HCT116 (cell line): ENCODE measurements at regions not wholly inside any gene's neighbourhood (a gene's known extent, or its start where the extent isn't known, plus 50 kb on each side); places are given as distances from the start of the nearest gene placed in this dataset.

Experiments used
- ATAC-seq: fragments of 200-7000 bp; cut with Tn5 transposase; 2 replicates; pipeline ENCODE4 v1.9.1; 2020; ENCODE audit warnings: mild to moderate bottlenecking, moderate library complexity
- BruUV-seq: library from RNA; stranded (reverse); fragments of 400-500 nt; replicated peaks from 2 replicates; lab custom pipeline; 2021; lab: Mats Ljungman, UMichigan
- CTCF ChIA-PET: fragments of 300-600 bp; sonication (Branson Sonifier 250); formaldehyde crosslinking; loops from one replicate; lab custom pipeline; 2021; ENCODE audit warnings: antibody characterized with exemption; lab: Charles Lee
- POLR2A ChIA-PET: fragments of 300-600, 350-600 bp; sonication (Branson Sonifier 250); formaldehyde crosslinking; loops from one replicate; lab custom pipeline; 2021; ENCODE audit warnings: antibody characterized with exemption; lab: Charles Lee
- RAD21 ChIA-PET, 2 experiments: fragments of 300-600 bp; sonication (Branson Sonifier 250); formaldehyde crosslinking; loops; one replicate each; lab custom pipeline; 2023; ENCODE audit warnings: low total read pairs in 2 of 2; ENCODE audit not compliant: uncharacterized antibody in 2 of 2, unreplicated experiment in 2 of 2, low non-redundant PET in 1 of 2; lab: Charles Lee
- DNase-seq: peaks from one replicate; pipeline ENCODE4 v3.0.0-alpha.2; 2010; ENCODE audit warnings: low read depth, low spot score
- H2AFZ ChIP-seq: fragments of 200-600 bp; shearing (Covaris generic), sonication (generic); 2 replicates; pipeline ENCODE4 v1.6.1; 2017; ENCODE audit warnings: low read depth, mixed run types, mixed read lengths, antibody characterized with exemption, low read length; ENCODE audit not compliant: poor library complexity, severe bottlenecking
- H3K27ac ChIP-seq: 2 replicates; pipeline ENCODE4 v1.5.1; 2012; ENCODE audit warnings: low read depth, low read length
- H3K27me3 ChIP-seq: fragments of 200-600 bp; sonication (generic); 2 replicates; pipeline ENCODE4 v1.6.1; 2016; ENCODE audit warnings: mixed run types, low read length, mixed read lengths; ENCODE audit not compliant: insufficient read depth
- H3K36me3 ChIP-seq, 2 experiments: fragments of 200-500 bp in 1 of 2; fragments of 200-600 bp in 1 of 2; sonication (Bioruptor generic) in 1 of 2; sonication (generic) in 1 of 2; 2 replicates each; pipeline versions ENCODE4 v1.5.1 to v1.6.1; 2014 to 2016; ENCODE audit warnings: low read length in 2 of 2, inconsistent platforms in 1 of 2, mixed read lengths in 1 of 2, mixed run types in 1 of 2; ENCODE audit not compliant: insufficient read depth in 2 of 2, control insufficient read depth in 1 of 2
- H3K4me1 ChIP-seq, 2 experiments: fragments of 200-600 bp in 1 of 2; sonication (generic) in 1 of 2; 2 replicates each; pipeline versions ENCODE4 v1.5.1 to v1.6.1; 2012 to 2017; ENCODE audit warnings: low read length in 2 of 2, inconsistent platforms in 1 of 2, mild to moderate bottlenecking in 1 of 2, mixed read lengths in 1 of 2, mixed run types in 1 of 2, moderate library complexity in 1 of 2; ENCODE audit not compliant: insufficient read depth in 2 of 2, control insufficient read depth in 1 of 2
- H3K4me2 ChIP-seq: fragments of 200-600 bp; sonication (generic); 2 replicates; pipeline ENCODE4 v1.6.1; 2017; ENCODE audit warnings: mixed run types, low read length, mixed read lengths
- H3K4me3 ChIP-seq, 2 experiments: fragments of 200-600 bp in 1 of 2; sonication (generic) in 1 of 2; replicated peaks in 1 of 2; 2 replicates each; pipeline ENCODE4 v1.5.1; 2011 to 2016; ENCODE audit warnings: low read length in 2 of 2, control low read depth in 1 of 2, low read depth in 1 of 2, mild to moderate bottlenecking in 1 of 2, mixed read lengths in 1 of 2, mixed run types in 1 of 2
- H3K79me2 ChIP-seq: fragments of 200-600 bp; sonication (generic); 2 replicates; pipeline ENCODE4 v1.6.1; 2017; ENCODE audit warnings: mild to moderate bottlenecking, mixed run types, low read length, moderate library complexity, mixed read lengths; ENCODE audit not compliant: insufficient read depth
- H3K9ac ChIP-seq: fragments of 200-600 bp; sonication (generic); 2 replicates; pipeline ENCODE4 v1.6.1; 2016; ENCODE audit warnings: low read length, mixed read lengths
- H3K9me2 ChIP-seq: fragments of 200-600 bp; sonication (generic), shearing (Covaris generic); 2 replicates; pipeline ENCODE4 v1.6.1; 2017; ENCODE audit warnings: mixed run types, mild to moderate bottlenecking, moderate library complexity; ENCODE audit not compliant: insufficient read depth
- H3K9me3 ChIP-seq, 2 experiments: fragments of 200-500 bp in 1 of 2; fragments of 200-600 bp in 1 of 2; sonication (Bioruptor generic) in 1 of 2; sonication (generic) in 1 of 2; 2 replicates each; pipeline ENCODE4 v1.6.1; 2014 to 2017; ENCODE audit warnings: low read length in 2 of 2, mixed read lengths in 2 of 2, inconsistent platforms in 1 of 2, low read depth in 1 of 2, mild to moderate bottlenecking in 1 of 2, mixed run types in 1 of 2, moderate library complexity in 1 of 2; ENCODE audit not compliant: control insufficient read depth in 1 of 2, insufficient read depth in 1 of 2
- H4K20me1 ChIP-seq: fragments of 200-600 bp; sonication (generic), shearing (Covaris generic); 2 replicates; pipeline ENCODE4 v1.6.1; 2017; ENCODE audit warnings: mixed run types, mild to moderate bottlenecking, moderate library complexity; ENCODE audit not compliant: insufficient read depth
- CEBPB ChIP-seq: IDR thresholded peaks from 2 replicates; pipeline ENCODE4 v1.6.1; 2012; ENCODE audit warnings: low read depth
- RAD21 ChIP-seq: IDR thresholded peaks from 2 replicates; pipeline ENCODE4 v1.6.1; 2012; ENCODE audit warnings: low read depth, mild to moderate bottlenecking
- SP1 ChIP-seq: IDR thresholded peaks from 2 replicates; pipeline ENCODE4 v1.6.1; 2012; ENCODE audit warnings: low read depth
- ZNF274 ChIP-seq: fragments of 200-500 bp; sonication (Bioruptor generic); IDR thresholded peaks from 2 replicates; pipeline ENCODE4 v1.6.1; 2014; ENCODE audit warnings: mild to moderate bottlenecking, low read depth, low read length, inconsistent platforms
- intact Hi-C: fragments of 100-400 bp; cut with micrococcal nuclease; formaldehyde crosslinking; loops from 2 replicates; pipeline ENCODE4 v1.10.0; 2022
- TF ChIP-seq, protein P1 (sequence below): IDR thresholded peaks from 2 replicates; pipeline ENCODE4 v1.6.1; 2012
- TF ChIP-seq, protein P2 (sequence below), 3 experiments: fragments of 200-600 bp in 1 of 3; sonication (generic) in 1 of 3; IDR thresholded peaks in 2 of 3; conservative IDR thresholded peaks in 1 of 3; 2 replicates each; pipeline ENCODE4 v1.5.1; 2012 to 2017; ENCODE audit warnings: low read depth in 2 of 3, low read length in 2 of 3, antibody characterized with exemption in 1 of 3, borderline replicate concordance in 1 of 3, control low read depth in 1 of 3, mild to moderate bottlenecking in 1 of 3, mixed read lengths in 1 of 3, mixed run types in 1 of 3, moderate library complexity in 1 of 3; ENCODE audit not compliant: insufficient read depth in 1 of 3

DNA sequence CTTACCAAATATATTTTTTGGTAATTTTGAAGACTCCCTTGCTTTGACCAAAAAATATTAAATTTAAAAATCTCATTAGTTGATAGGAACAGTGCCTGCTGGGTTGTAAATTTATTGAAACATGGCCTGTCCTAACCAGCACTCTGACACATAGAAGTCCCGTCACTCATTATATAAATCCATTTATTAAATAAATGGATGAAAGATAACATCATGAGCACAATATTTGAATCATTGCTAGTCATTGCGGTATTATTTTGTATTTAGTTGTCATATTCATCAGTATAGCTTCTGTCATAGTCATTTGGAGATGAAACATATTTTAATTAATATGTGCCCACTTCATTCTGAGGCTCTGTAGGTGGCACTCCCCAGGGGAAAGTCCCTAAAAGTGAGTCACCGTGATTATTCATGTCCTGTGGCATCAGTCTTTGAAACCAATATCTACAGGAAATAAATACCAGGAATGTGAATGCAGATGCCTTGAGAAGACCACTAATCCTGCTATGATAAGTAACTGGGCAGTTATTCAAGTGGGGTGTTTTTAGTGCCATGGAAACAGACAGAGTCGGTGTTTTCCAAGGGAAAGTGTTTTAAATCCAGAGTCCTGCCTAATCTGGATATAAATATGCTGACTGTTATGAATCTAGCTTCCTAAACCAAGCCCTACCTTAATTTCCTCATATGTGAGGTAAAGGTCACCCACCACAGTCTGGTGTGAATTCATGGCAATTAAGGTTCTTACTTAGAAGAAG, 302.0 kb downstream of the DUSP10 start (continued):
- TF ChIP-seq, protein P1, sequence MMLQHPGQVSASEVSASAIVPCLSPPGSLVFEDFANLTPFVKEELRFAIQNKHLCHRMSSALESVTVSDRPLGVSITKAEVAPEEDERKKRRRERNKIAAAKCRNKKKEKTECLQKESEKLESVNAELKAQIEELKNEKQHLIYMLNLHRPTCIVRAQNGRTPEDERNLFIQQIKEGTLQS: peak; percentile 47; the same call in 1 of the 2 replicates
- TF ChIP-seq CEBPB (peak; percentile 80), SP1 (peak; percentile 93), ZNF274 (no peak)

DNA sequence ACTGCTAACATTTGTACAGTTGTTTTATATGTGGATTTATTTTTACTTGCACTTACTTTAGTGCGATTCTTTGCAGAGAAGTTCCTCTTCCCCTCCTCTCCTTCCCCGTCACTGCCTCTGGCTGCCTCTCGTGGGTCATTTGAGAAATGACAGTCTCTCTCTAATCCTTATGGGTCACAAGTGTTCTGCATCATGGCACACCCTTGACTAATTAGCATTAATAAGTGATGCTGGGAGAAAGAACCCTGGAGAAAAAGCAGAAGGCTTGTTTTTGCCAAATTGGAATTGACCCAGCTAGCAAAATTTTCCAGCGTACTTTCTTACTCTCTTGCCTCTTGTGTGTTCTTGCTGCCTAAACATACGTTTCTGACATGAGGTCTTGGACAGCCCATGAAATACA, 301.2 kb downstream of the DUSP10 start:
- RAD21 ChIA-PET: interaction anchor here in 1 of 2 experiments (0.6 kb wide), 1 partner anchor 731 kb away, joined by 3 read pairs; no protein-coding TSS in a partner anchor

More for the DNA sequence above, 301.2 kb downstream of the DUSP10 start:
- H3K79me2 ChIP-seq: no peaks in the 10 kb centered on the region
- peak overlapping the region; percentile 44 for H3K9ac ChIP-seq
- no peak for TF ChIP-seq ZNF274
- no peak for TF ChIP-seq RAD21
- TF ChIP-seq, protein P2, sequence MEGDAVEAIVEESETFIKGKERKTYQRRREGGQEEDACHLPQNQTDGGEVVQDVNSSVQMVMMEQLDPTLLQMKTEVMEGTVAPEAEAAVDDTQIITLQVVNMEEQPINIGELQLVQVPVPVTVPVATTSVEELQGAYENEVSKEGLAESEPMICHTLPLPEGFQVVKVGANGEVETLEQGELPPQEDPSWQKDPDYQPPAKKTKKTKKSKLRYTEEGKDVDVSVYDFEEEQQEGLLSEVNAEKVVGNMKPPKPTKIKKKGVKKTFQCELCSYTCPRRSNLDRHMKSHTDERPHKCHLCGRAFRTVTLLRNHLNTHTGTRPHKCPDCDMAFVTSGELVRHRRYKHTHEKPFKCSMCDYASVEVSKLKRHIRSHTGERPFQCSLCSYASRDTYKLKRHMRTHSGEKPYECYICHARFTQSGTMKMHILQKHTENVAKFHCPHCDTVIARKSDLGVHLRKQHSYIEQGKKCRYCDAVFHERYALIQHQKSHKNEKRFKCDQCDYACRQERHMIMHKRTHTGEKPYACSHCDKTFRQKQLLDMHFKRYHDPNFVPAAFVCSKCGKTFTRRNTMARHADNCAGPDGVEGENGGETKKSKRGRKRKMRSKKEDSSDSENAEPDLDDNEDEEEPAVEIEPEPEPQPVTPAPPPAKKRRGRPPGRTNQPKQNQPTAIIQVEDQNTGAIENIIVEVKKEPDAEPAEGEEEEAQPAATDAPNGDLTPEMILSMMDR (IDR thresholded peaks at IDR 0.05 in 2 of 3, conservative IDR thresholded peaks at IDR 0.05 in 1 of 3; ENCODE audit: borderline replicate concordance in 1 of 3, insufficient read depth in 1 of 3, low read depth in 2 of 3, low read length in 2 of 3): peak in 2 of 3 experiments; percentile 14 to 28; a peak in 2 of 6 replicates
- H3K36me3 ChIP-seq: no peaks in the 10 kb centered on the region
- DNase-seq (peak; percentile 22), ATAC-seq (peak; percentile 63)
- BruUV-seq: no TSS peak
- peak overlapping the region; percentile 70; the same call in 1 of the 2 replicates for H3K27ac ChIP-seq
- H3K9me2 ChIP-seq: no peaks in the 10 kb centered on the region
- no peaks in the 10 kb centered on the region for H3K9me3 ChIP-seq
- POLR2A ChIA-PET: no interaction called here
- intact Hi-C loops: no loop called here
- H4K20me1 ChIP-seq: no peaks in the 10 kb centered on the region
- no peaks in the 10 kb centered on the region for H3K27me3 ChIP-seq
- peak overlapping the region; percentile 2 to 39; a peak in 2 of 4 replicates for H3K4me3 ChIP-seq
- peaks cover 34 to 45% of the 10 kb centered on the region in 2 experiments for H3K4me1 ChIP-seq
- H3K4me2 ChIP-seq: peak overlapping the region; percentile 71
- CTCF ChIA-PET: no interaction called here
- peak overlapping the region; percentile 42 for H2AFZ ChIP-seq
